ENCODE measurements at regions not wholly inside any gene's neighbourhood (a gene's known extent, or its start where the extent isn't known, plus 50 kb on each side); places are given as distances from the start of the nearest gene placed in this dataset.
"Not testable (repeated sequence)": the region's sequence is repeated elsewhere in the genome, so short reads cannot be mapped to it uniquely, and the experiment has no call there.

DNA sequence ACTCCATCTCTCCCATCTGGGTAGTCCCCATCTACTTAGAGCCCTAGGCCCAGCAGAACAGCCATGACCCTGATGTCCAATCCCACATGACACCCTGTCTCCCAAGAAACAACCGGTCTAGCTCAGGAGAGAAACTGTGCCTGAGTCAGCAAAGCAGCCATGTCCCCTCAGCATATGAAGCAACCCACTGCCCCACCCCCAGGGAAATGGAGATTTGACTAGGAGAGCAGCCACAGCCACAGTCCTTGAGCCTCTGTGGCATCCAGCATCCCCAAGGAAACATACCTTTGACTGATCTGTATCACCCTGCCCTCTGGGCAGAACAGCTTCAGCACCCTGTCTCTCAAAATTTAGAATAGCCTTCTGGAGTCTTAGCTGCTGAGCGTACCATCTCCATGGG lies 641.9 kb upstream of the FBXO33 start:
- DNase-seq (ENCODE audit: low read depth in 3 of 3, low spot score in 2 of 3): no peak

DNA sequence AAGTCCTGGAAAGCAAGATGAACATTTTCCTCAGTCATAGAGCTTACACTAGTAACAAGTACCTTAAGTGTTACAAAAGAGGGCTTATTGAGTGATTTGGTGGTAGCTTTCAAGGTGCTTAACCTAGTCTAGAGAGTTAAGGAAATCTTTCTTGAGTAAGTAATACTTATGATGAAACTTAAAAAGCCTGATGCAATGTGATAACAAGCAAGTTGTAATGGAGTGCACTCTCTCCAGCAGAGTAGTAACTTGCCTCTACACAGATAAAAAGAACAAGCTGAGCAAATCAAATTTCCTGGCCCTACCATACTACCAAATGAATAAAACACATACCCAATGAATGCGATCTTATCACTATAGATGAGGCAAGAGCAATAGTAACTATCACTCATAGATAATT lies 639.9 kb upstream of the FBXO33 start:
- no peak for DNase-seq (ENCODE audit: low read depth in 3 of 3, low spot score in 2 of 3)

DNA sequence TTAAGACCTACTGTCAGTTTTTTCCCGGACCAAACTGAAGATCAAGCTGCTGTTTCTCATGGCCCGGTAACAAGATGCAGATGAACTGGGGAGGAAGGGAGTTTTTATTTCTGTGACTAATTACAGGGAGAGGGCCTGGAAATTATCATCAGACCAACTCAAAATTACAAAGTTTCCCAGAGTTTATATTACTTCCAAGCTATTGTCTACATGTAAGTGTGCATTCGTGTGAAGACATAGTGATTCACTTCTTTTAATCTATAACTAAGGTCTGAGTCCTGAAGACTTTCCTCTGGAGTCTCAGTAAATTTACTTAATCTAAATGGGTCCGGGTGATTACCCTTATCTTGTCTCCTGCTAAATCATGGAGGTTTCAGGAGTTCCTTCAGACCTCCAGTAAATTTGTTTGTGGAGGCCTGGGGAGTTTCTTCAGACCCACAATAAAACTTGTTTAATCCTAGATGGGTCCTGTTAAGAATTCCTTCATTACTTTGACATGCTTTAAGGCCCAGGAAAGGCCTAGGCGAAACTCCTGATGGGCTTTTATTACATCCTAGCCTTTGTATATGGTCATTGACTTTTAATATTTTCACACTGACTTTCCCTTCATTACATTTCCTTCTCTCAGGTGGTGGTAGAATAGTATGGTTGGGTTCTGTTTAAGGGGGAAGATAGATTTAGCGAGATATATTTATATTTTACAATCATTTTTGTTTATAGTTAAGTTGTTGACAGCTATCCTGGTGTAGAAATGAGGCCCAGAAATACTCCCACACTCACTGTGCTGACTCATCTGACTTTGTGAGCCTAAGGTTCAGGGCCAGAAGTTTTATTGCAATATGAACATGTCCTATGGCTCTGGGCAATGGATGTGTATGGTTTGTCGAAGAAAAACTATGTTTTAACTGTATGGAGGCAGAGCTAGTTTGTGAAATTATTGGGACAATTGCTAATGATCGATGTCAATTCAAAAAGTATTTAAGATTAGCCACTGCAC lies 627.0 kb upstream of the FBXO33 start:
- DNase-seq (ENCODE audit: low read depth in 3 of 3, low spot score in 2 of 3): no peak

DNA sequence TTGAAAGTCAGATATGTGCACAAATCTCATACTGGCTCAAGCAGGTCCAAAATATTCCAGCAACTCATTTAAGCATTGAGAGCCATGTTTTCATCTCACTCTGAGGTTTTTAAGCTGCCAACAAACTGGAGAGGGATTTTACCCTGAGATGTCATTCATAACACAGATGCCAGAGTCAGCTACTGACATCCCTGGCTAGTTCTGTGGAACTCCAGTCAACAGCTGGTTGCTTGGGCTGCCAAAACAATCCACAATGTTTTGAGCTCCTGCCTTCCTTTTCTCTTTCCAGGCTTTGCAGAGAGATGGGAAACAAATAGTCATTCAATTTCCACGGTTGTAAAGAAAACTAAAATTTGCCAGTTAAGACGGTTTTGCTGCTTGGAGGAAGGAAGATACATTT lies 621.2 kb upstream of the FBXO33 start:
- no peak for DNase-seq (ENCODE audit: low read depth in 3 of 3, low spot score in 2 of 3)

DNA sequence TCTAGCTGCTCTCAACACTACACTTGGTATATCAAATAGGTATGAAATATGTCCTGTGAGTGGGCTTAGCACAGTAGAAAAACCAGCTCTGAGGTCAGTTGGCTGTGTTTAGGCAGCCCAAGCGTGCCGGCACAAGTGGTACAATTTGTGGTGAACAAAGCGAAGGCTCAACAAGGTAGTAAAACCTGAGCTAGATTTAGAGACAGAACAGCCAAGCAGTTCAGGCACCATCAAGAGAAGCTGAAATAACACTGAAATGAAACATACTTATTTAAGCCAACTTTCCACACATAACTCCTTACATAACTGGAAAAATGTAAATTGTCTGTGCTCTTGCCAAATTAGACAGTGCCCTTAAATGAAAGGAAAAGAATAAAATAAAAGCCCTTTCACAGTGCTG lies 596.8 kb upstream of the FBXO33 start:
- no peak for DNase-seq (ENCODE audit: low read depth in 3 of 3, low spot score in 2 of 3)

DNA sequence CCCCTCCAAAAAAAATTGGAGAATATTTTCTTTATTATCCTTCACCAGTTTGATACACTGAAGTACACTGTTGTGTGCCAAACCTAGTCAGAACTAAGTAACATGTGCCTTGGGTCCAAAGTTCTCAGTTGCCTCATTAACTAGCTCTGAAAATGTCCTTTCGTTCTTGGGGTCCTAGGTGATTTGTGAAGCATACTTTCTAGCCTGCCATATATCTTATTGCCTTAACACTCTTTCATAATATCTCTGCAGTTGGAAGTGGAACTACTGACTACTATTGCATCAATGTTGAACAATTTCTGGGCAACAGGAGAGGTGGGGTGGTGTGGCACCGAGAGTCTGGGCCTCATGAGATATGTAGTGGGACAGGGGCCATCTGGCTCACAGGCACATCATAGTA lies 592.9 kb upstream of the FBXO33 start:
- no peak for DNase-seq (ENCODE audit: low read depth in 3 of 3, low spot score in 2 of 3)

DNA sequence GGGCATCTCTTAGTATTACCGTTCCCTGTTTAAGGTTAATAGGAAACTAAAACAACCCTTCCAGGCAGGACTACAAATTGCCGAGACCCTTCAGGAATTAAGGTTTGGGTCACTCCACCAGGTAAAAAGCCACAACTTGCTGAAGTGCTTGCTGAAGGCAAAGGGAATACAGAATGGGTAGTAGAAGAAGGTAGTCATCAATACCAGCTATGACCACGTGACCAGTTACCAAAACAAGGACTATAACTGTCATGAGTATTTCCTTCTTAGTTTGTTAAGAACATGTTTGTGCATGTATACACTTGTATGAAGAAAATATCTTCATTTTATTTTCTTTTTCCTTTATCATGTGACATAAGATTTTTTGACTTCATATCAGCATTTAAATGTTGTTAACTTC lies 578.7 kb upstream of the FBXO33 start:
- DNase-seq (ENCODE audit: low read depth in 3 of 3, low spot score in 2 of 3): no peak

DNA sequence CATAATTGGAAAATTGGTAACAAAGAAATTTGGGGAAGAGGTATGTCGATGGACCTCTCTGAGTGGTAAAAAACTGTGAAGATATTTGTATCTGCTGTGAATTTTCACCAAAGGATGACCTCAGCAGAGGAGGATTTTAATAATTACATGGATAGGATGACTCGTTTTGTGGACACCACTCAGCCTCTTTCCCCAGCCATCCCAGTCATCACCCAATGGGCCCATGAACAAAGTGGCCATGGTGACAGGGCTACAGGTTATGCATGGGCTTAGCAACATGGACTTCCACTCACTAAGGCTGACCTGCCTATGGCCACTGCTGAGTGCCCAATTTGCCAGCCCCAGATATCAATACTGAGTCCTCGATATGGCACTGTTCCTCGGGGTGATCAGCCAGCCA lies 577.5 kb upstream of the FBXO33 start:
- no peak for DNase-seq (ENCODE audit: low read depth in 3 of 3, low spot score in 2 of 3)

DNA sequence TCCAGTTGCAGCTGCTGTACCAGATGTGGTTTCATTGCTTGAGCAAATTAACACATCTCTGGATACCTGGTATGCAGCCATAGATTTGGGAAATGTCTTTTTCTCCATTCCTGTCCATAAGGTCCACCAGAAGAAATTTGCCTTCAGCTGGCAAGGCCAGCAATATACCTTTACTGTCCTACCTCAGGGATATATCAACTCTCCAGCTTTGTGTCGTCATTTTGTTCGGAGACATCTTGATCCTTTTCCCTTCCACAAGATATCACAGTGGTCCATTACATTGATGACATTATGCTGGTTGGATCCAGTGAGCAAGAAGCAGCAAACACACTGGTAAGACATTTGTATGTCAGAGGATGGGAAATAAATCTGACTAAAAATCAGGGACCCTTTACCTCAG lies 576.1 kb upstream of the FBXO33 start:
- not testable (repeated sequence) for DNase-seq (ENCODE audit: low read depth in 3 of 3, low spot score in 2 of 3)

DNA sequence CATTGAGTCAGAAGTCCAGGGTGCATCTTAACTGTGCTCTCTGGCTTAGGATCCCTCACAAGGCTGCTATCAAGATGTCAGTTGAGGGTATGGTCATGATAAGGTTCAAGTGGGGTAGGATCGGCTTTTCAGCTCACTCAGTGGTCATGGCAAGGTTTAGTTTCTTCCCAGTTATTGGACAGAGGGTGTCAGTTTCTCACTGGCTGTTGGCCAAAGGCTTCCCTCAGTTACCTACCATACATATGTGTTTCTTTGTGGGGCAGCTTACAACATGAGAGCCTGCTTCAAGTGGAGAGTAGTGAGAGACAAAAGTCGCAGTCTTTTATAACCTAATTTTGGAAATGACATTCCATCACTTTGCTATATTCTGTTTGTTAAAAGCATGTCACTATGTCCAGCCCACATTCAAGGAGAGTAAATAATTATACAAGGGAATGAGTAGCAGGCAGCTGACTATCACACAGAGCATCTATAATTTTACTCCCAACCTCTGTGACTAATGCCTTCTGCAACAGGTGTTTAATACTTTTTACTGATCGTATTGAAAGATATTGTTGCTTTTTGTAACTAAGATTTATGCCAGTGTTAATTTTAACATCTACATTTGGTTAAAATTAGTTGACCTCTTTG lies 572.8 kb upstream of the FBXO33 start:
- no peak for DNase-seq (ENCODE audit: low read depth in 3 of 3, low spot score in 2 of 3)

DNA sequence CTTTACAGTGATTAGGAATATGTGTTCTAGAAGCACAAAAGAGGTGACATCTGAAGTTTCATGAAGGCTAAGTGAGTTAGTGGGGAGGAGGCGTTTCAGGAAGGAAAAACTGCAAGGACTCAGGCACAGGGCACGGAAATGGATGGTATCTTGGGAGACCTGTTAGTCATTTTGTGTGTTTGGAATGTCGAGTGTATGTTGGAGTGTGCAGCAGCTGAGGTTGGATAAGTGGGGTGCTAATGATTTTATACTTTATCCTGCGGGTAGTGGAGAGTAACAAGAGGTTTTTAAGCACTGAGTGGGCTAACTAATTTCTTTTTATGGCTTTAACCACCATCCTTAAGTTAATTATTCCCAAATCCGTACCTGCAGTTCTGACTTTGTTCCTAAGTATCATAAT lies 571.5 kb upstream of the FBXO33 start:
- DNase-seq (ENCODE audit: low read depth in 3 of 3, low spot score in 2 of 3): no peak

DNA sequence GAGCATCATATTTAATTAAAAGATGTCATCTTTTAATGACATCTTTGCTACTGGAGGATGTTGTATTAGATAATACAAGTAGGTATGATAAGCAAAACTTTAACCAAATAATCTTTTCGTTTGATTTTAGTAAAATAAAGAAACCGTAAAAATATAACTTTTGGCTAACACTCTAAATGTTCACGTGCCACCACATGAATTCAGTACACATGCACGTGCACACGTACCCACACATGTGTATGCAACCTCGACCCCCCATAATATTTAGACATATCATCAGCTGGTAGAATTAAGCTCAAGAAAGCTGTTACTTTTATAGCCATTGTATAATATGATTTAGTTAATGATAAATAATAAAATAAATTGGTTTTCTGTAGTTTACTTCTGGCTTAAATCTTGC lies 566.6 kb upstream of the FBXO33 start:
- DNase-seq (ENCODE audit: low read depth in 3 of 3, low spot score in 2 of 3): no peak

DNA sequence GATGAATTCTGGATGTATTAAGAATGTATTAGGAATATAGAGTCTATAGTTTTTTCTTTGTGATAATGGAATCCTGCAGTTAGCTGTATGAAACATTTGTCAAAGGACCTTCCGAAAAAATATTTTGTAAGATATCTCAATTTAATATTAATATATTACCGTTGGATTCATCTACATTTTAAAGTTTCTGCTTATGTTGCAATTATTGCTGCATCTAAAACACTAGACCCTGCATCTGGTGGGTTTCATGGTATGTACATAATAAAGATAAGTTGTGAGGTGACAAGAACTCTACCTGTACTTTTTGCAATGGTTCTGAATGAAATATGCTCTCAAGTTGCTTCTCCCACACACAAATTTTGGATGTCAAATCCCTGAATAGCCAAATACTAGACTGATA lies 565.9 kb upstream of the FBXO33 start:
- DNase-seq (ENCODE audit: low read depth in 3 of 3, low spot score in 2 of 3): no peak

DNA sequence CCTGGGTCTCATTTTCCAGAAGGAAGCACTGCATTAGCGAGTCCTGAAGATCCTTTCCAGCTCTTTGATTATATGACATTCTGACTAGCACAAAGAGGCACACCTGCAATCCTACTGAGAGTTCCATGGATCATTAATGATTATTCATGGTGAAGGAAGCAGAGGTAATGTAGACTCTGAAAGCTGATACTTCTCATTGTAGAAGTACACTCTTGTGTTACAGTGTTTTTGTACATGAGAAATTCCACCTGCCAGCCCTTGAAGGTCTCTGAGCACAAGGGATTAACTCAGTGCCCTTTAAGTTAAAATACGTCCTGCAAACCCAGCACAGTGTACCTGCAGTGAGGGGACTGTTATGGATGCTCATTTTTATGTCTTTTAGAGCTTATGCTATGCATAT lies 558.8 kb upstream of the FBXO33 start:
- peak in 1 of 3 donors; percentile 17 for DNase-seq (ENCODE audit: low read depth in 3 of 3, low spot score in 2 of 3)

DNA sequence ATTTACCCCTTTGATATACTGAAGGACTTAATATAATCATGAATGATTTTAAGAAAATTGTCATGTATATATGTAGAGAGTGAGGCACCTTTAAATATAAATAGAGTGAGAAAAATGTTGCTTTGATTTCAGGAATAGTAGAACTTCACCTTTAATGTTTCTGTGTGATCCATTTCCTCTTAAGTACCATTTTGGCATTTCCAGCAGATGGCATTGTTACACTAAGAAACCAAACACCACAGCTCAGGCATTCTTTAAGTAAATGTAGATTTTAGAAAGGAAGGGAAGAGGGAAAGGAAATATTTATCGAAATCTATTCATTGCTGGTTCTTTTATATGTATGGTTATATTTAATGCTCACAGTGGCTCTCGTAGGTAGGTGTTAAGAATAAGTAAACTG lies 556.7 kb upstream of the FBXO33 start:
- peak; percentile 27 to 62 (median 45) for DNase-seq (ENCODE audit: low read depth in 3 of 3, low spot score in 2 of 3)

DNA sequence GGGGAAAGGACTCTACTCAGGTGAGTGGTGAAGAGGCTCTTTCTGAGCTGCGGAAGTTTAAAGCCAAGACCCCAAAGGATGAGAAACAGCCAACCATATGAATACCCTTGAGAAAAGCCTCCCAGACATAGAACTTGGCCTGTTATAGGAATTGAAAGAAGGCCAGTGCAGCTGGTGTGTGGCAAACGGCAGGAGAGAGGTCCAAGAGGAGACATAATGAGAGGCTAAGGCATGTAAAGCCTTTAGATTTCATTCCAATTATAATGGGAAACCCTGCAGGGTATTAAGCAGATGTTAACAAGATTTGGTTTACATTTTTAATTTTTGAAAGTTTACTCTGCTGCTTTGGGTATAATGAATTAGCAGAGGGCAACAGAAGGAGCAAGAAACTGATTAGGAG lies 552.1 kb upstream of the FBXO33 start:
- no peak for DNase-seq (ENCODE audit: low read depth in 3 of 3, low spot score in 2 of 3)

DNA sequence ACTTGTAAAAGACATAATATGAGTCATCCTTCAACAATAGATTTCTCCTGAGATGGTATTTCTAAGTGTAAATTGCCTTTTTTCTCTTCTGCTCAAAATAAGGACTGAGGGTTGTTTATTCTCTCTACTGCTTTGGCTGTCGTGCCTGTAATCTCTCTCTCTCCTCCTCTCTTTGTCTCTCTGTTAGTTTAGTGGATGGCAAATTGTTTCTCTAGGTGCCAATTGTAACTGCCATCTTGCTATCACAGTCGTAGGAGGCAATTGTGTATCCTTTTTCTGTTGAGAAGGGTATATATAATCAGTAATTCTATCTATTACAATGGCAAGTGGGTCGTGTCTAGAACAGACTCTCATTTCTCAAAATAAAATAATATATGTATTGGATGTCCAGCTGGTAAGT lies 545.0 kb upstream of the FBXO33 start:
- DNase-seq (ENCODE audit: low read depth in 3 of 3, low spot score in 2 of 3): no peak

DNA sequence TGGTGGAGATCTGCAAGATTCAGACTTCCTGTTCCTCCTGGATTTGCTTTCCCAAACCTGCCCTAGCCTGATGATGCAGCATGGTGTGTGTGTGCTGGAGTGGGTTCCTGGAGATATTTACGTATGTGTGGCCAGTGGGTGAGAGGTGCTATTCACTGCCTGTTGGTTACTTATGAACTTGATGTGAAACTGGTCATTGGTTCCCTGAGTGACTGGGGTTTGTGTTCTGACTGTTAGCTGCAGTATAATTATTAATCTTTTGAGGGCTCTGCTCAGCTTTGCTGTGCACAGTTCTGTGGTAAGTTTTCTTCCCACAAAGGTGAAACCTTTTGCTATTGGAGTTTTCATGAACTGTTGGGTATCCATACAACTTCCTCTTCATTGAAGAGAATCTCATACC lies 541.8 kb upstream of the FBXO33 start:
- DNase-seq (ENCODE audit: low read depth in 3 of 3, low spot score in 2 of 3): no peak

DNA sequence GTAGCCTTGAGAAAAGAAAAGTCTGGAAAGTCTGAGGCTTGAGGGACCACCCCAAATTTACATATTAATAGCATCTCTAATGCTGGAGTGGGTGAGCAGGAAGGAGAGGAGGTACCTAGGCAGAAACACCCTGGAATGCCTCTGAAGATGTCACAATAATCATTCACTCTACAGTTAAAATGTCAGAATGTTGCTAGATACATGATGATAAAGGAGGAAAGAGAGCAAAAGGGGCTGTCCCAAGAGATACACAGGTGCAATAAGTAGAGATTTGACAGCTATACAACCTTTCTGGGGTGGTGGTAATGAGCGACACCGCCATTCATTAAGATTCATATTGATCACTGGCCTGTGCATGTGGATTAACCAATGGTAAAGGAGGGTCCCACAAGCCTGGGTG lies 540.5 kb upstream of the FBXO33 start:
- DNase-seq (ENCODE audit: low read depth in 3 of 3, low spot score in 2 of 3): no peak

DNA sequence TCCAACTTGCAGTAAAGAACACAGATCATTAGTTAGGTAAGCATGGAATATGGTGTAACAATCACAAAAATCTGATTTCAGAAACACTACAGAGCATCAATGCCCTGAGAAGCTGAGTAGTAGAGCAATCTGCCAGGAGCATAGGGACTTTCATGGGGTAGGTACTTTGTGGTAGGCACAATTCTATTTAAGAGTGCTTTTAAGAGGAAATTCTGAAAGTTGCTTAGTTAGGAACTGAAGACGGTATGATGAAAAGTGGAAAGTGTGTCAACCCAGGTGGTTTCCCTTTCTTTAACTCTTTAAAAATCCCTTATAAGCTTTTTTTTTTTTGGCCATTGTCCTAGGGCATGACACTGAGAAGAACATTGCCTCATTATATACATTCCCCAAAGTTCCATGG lies 535.7 kb upstream of the FBXO33 start:
- DNase-seq (ENCODE audit: low read depth in 3 of 3, low spot score in 2 of 3): no peak

DNA sequence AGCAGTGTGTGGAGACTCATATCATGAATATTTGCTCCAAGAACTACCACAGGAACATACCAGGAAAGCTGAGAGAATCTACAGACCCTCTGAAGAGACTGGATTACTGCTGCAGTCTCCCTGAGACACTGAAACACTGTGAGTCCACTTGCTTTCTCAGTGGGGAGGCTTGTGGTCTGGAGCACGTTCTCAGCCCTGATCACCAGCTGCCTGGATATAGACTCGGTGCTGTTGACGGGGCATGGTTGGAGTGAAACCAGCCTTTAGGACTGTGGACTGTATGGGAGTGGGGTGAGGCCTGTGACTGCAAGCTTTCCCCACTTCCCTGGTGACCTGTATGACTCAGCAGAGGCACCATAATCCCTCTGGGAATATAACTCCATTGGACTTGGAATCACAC lies 525.8 kb upstream of the FBXO33 start:
- no peak for DNase-seq (ENCODE audit: low read depth in 3 of 3, low spot score in 2 of 3)

DNA sequence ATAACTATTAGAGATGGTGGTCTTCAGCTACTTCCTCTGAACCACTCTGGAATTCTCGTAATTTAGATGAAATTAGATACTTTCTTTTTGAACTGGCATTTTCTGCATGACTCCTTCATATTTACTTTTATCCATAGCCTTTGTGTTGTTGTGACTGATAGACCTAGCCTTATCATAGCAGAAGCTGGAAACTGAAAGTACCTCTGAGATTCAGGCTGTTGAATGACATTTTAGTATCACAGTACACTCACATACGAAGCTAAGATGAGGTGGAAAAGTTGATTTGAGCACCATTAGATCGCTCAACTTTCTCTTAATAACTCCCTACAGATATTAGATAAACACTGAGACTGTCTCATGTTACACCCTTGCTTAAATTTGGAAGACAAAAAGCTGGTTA lies 525.1 kb upstream of the FBXO33 start:
- no peak for DNase-seq (ENCODE audit: low read depth in 3 of 3, low spot score in 2 of 3)

All from right renal cortex interstitium (tissue), 3 donors.